ENCODE measurements at regions not wholly inside any gene's neighbourhood (a gene's known extent, or its start where the extent isn't known, plus 50 kb on each side); places are given as distances from the start of the nearest gene placed in this dataset.
"Not testable (repeated sequence)": the region's sequence is repeated elsewhere in the genome, so short reads cannot be mapped to it uniquely, and the experiment has no call there.

- DNase-seq (ENCODE audit: low read depth) = not testable (repeated sequence)
Measured at GRCh38 chr20:25864963-25865714, 168.5 kb upstream of the ZNF337 start.

GRCh38 chr20:25864326-25864962 lies 167.8 kb upstream of the ZNF337 start:
- DNase-seq (ENCODE audit: low read depth) = no peak

- DNase-seq (ENCODE audit: low read depth) = no peak
Measured at GRCh38 chr20:25863536-25864325, 167.1 kb upstream of the ZNF337 start.

GRCh38 chr20:25862967-25863530 lies 166.4 kb upstream of the ZNF337 start:
- DNase-seq (ENCODE audit: low read depth) = peak; percentile 70

- DNase-seq (ENCODE audit: low read depth) = no peak
Measured at GRCh38 chr20:25860531-25861150, 164.0 kb upstream of the ZNF337 start.

- DNase-seq (ENCODE audit: low read depth) = peak; percentile 57
Measured at GRCh38 chr20:25859649-25860530, 163.2 kb upstream of the ZNF337 start.

- DNase-seq (ENCODE audit: low read depth) = no peak
Measured at GRCh38 chr20:25858495-25859425, 162.1 kb upstream of the ZNF337 start.

GRCh38 chr20:25857091-25857788 lies 160.6 kb upstream of the ZNF337 start:
- DNase-seq (ENCODE audit: low read depth) = not testable (repeated sequence)

GRCh38 chr20:25856256-25856884 lies 159.7 kb upstream of the ZNF337 start:
- no peak for DNase-seq (ENCODE audit: low read depth)

GRCh38 chr20:25855451-25856156 lies 159.0 kb upstream of the ZNF337 start:
- not testable (repeated sequence) for DNase-seq (ENCODE audit: low read depth)

- not testable (repeated sequence) for DNase-seq (ENCODE audit: low read depth)
Measured at GRCh38 chr20:25854666-25855065, 158.0 kb upstream of the ZNF337 start.

GRCh38 chr20:25853718-25854388 lies 157.2 kb upstream of the ZNF337 start:
- peak; percentile 61 for DNase-seq (ENCODE audit: low read depth)

GRCh38 chr20:25852968-25853717 lies 156.5 kb upstream of the ZNF337 start:
- not testable (repeated sequence) for DNase-seq (ENCODE audit: low read depth)

GRCh38 chr20:25850133-25850532 lies 153.5 kb upstream of the ZNF337 start:
- DNase-seq (ENCODE audit: low read depth) = not testable (repeated sequence)

- no peak for DNase-seq (ENCODE audit: low read depth)
Measured at GRCh38 chr20:25848222-25848621, 151.6 kb upstream of the ZNF337 start.

GRCh38 chr20:25844640-25845039 lies 148.0 kb upstream of the ZNF337 start:
- not testable (repeated sequence) for DNase-seq (ENCODE audit: low read depth)

- DNase-seq (ENCODE audit: low read depth) = not testable (repeated sequence)
Measured at GRCh38 chr20:25813511-25813910, 116.9 kb upstream of the ZNF337 start.
